SK-N-SH treated with all-trans-retinoic acid at 6 μM for 48 hours (cell line): ENCODE measurements at regions not wholly inside any gene's neighbourhood (a gene's known extent, or its start where the extent isn't known, plus 50 kb on each side); places are given as distances from the start of the nearest gene placed in this dataset.

Experiments
- ATAC-seq: fragments of 200-7000 bp; cut with Tn5 transposase; 3 replicates; pipeline ENCODE4 v1.9.1; 2020; ENCODE audit warnings: mild to moderate bottlenecking, moderate library complexity
- BACH2 ChIP-seq: fragments of 250-450 bp; sonication (Bioruptor Pico); IDR thresholded peaks from 2 replicates; pipeline ENCODE4 v1.9.0; 2021; ENCODE audit warnings: mild to moderate bottlenecking, borderline replicate concordance
- CREB5 ChIP-seq: fragments of 250-450 bp; sonication (Bioruptor Pico); IDR thresholded peaks from 2 replicates; pipeline ENCODE4 v1.5.1; 2020; ENCODE audit warnings: low read depth, mild to moderate bottlenecking, moderate library complexity
- CSDC2 ChIP-seq: fragments of 250-450 bp; sonication (Bioruptor Pico); IDR thresholded peaks from 2 replicates; pipeline ENCODE4 v1.5.0; 2020; ENCODE audit warnings: mild to moderate bottlenecking, moderate library complexity
- ESRRG ChIP-seq: fragments of 250-450 bp; sonication (Bioruptor Pico); IDR thresholded peaks from 2 replicates; pipeline ENCODE4 v1.6.1; 2021; ENCODE audit warnings: mild to moderate bottlenecking
- GLIS3 ChIP-seq: fragments of 250-450 bp; sonication (Bioruptor Pico); IDR thresholded peaks from 2 replicates; pipeline ENCODE4 v1.5.0; 2020; ENCODE audit warnings: mild to moderate bottlenecking, moderate library complexity
- ISL1 ChIP-seq: fragments of 250-450 bp; sonication (Bioruptor Pico); IDR thresholded peaks from 2 replicates; pipeline ENCODE4 v2.1.2; 2022; ENCODE audit warnings: mild to moderate bottlenecking, moderate library complexity
- OSR1 ChIP-seq: fragments of 250-450 bp; sonication (Bioruptor Pico); IDR thresholded peaks from 2 replicates; pipeline ENCODE4 v1.8.0; 2022; ENCODE audit warnings: moderate library complexity, mild to moderate bottlenecking, inconsistent platforms
- PATZ1 ChIP-seq: fragments of 250-450 bp; sonication (Bioruptor Pico); IDR thresholded peaks from 2 replicates; pipeline ENCODE4 v1.8.0; 2020; ENCODE audit warnings: mild to moderate bottlenecking, moderate library complexity, borderline replicate concordance
- POU6F1 ChIP-seq: fragments of 250-450 bp; sonication (Bioruptor Pico); IDR thresholded peaks from 2 replicates; pipeline ENCODE4 v1.8.0; 2021; ENCODE audit warnings: low read depth, mild to moderate bottlenecking, moderate library complexity, borderline replicate concordance
- PPARA ChIP-seq: fragments of 250-450 bp; sonication (Bioruptor Pico); IDR thresholded peaks from 2 replicates; pipeline ENCODE4 v1.5.0; 2020; ENCODE audit warnings: mild to moderate bottlenecking, borderline replicate concordance
- RARB ChIP-seq: fragments of 250-450 bp; sonication (Bioruptor Pico); IDR thresholded peaks from 2 replicates; pipeline ENCODE4 v1.8.0; 2021; ENCODE audit warnings: mild to moderate bottlenecking, moderate library complexity
- SNAI2 ChIP-seq: fragments of 250-450 bp; sonication (Bioruptor Pico); IDR thresholded peaks from 2 replicates; pipeline ENCODE4 v1.5.0; 2020; ENCODE audit warnings: mild to moderate bottlenecking, moderate library complexity
- TCF4 ChIP-seq: fragments of 250-450 bp; sonication (Bioruptor Pico); IDR thresholded peaks from 2 replicates; pipeline ENCODE4 v1.8.0; 2021; ENCODE audit warnings: mild to moderate bottlenecking, moderate library complexity, borderline replicate concordance
- TOX ChIP-seq: fragments of 250-450 bp; sonication (Bioruptor Pico); IDR thresholded peaks from 2 replicates; pipeline ENCODE4 v1.8.0; 2021; ENCODE audit warnings: mild to moderate bottlenecking, moderate library complexity, borderline replicate concordance
- ZFP3 ChIP-seq: fragments of 250-450 bp; sonication (Bioruptor Pico); IDR thresholded peaks from 2 replicates; pipeline ENCODE4 v1.5.0; 2020; ENCODE audit warnings: mild to moderate bottlenecking, moderate library complexity
- ZFP30 ChIP-seq: fragments of 450-650 bp; formaldehyde crosslinking; IDR thresholded peaks from 2 replicates; pipeline ENCODE4 v1.5.0; 2022; ENCODE audit warnings: mild to moderate bottlenecking, moderate library complexity
- ZNF565 ChIP-seq: fragments of 450-650 bp; formaldehyde crosslinking; conservative IDR thresholded peaks from 2 replicates; pipeline ENCODE4 v1.5.0; 2020; ENCODE audit warnings: low read depth, mild to moderate bottlenecking, moderate library complexity
- ZNF70 ChIP-seq: fragments of 450-650 bp; formaldehyde crosslinking; IDR thresholded peaks from 2 replicates; pipeline ENCODE4 v1.5.0; 2020; ENCODE audit warnings: mild to moderate bottlenecking, moderate library complexity
- ZNF8 ChIP-seq: fragments of 450-650 bp; formaldehyde crosslinking; IDR thresholded peaks from 2 replicates; pipeline ENCODE4 v1.5.0; 2020; ENCODE audit warnings: mild to moderate bottlenecking, moderate library complexity
- TF ChIP-seq, protein P1 (sequence below): fragments of 250-450 bp; sonication (Bioruptor Pico); IDR thresholded peaks from 2 replicates; pipeline ENCODE4 v1.5.0; 2020; ENCODE audit warnings: mild to moderate bottlenecking, moderate library complexity
- TF ChIP-seq, protein P2 (sequence below): fragments of 250-450 bp; sonication (Bioruptor Pico); IDR thresholded peaks from 2 replicates; pipeline ENCODE4 v1.5.1; 2021; ENCODE audit warnings: mild to moderate bottlenecking, moderate library complexity

DNA sequence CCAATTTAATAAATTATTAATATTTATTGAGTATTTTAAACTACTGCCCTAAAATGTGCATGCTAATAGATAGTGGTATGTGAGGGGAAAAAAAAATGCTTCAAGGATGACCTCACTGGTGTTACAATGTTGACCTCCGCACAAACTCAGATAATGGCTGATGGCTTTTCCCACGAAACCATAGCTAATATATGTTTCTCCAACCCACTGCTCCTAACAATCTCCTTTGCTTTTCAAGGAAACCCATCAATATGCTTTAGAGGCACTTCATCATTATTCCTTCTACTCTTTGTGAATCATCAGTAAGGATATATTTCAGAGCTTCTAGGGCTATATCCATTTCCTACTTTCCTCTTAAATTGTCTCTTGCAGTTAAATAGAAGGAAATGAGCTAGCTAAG lies 1752.0 kb upstream of the TENM3 start:
- ATAC-seq, result no peak
- TF ChIP-seq, protein P1, sequence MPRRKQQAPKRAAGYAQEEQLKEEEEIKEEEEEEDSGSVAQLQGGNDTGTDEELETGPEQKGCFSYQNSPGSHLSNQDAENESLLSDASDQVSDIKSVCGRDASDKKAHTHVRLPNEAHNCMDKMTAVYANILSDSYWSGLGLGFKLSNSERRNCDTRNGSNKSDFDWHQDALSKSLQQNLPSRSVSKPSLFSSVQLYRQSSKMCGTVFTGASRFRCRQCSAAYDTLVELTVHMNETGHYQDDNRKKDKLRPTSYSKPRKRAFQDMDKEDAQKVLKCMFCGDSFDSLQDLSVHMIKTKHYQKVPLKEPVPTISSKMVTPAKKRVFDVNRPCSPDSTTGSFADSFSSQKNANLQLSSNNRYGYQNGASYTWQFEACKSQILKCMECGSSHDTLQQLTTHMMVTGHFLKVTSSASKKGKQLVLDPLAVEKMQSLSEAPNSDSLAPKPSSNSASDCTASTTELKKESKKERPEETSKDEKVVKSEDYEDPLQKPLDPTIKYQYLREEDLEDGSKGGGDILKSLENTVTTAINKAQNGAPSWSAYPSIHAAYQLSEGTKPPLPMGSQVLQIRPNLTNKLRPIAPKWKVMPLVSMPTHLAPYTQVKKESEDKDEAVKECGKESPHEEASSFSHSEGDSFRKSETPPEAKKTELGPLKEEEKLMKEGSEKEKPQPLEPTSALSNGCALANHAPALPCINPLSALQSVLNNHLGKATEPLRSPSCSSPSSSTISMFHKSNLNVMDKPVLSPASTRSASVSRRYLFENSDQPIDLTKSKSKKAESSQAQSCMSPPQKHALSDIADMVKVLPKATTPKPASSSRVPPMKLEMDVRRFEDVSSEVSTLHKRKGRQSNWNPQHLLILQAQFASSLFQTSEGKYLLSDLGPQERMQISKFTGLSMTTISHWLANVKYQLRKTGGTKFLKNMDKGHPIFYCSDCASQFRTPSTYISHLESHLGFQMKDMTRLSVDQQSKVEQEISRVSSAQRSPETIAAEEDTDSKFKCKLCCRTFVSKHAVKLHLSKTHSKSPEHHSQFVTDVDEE (CRISPR knock-in tag), result no peak
- no peak for TF ChIP-seq TOX
- TF ChIP-seq SNAI2 (CRISPR knock-in tag), result no peak
- no peak for TF ChIP-seq CSDC2

DNA sequence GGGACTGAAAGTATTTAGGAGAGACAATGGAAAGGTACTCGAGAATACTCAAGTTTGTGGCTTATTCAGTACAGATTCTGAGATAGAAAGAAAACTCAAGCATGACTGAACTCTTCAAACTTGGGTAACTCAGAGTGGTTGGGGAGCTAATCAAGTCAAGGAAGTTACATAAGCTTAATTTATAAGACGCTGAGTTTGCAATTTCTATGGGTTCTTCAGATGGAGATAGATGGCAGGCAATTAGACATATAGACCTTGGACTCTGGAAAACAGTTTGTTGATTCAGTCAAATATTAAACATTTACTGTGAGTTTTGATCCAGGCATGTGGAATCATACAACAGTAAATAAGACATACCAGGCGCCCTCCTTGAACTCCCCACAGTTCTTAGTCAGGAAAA lies 1749.9 kb upstream of the TENM3 start:
- ATAC-seq, result no peak
- TF ChIP-seq TCF4 (CRISPR knock-in tag), result no peak
- no peak for TF ChIP-seq PPARA (CRISPR knock-in tag)
- no peak for TF ChIP-seq ISL1 (CRISPR knock-in tag)
- no peak for TF ChIP-seq GLIS3 (CRISPR knock-in tag)
- TF ChIP-seq OSR1, result no peak
- TF ChIP-seq TOX, result no peak
- no peak for TF ChIP-seq BACH2
- TF ChIP-seq ZNF565, result no peak
- no peak for TF ChIP-seq ZNF70 (CRISPR knock-in tag)
- TF ChIP-seq POU6F1, result no peak
- TF ChIP-seq SNAI2 (CRISPR knock-in tag), result no peak
- TF ChIP-seq RARB (CRISPR knock-in tag), result no peak
- TF ChIP-seq, protein P1 (CRISPR knock-in tag), result no peak
- no peak for TF ChIP-seq PATZ1 (CRISPR knock-in tag)
- TF ChIP-seq ESRRG (CRISPR knock-in tag), result no peak

DNA sequence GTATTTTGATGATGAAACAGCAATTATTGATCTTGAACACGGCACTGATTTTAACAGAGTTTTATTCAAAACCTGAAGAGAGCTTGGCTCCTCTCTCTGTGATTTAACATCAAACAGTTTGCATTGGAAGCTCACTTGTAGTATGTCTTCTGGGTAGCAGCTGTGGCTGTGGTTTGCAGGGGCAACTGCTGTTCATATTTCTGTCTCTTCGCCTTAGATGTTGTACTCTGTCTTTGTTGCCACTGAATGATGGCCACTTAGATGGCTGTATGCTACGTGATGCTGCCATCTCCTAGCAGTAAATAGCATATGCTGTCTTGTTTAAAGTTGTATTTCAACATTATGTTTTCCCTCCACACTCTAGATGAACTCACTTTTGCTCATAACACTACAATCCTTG lies 1743.0 kb upstream of the TENM3 start:
- no peak for ATAC-seq
- TF ChIP-seq ESRRG (CRISPR knock-in tag) (no peak), PATZ1 (CRISPR knock-in tag) (no peak), ZFP3 (no peak), GLIS3 (CRISPR knock-in tag) (no peak), TOX (no peak), PPARA (CRISPR knock-in tag) (no peak), ZFP30 (CRISPR knock-in tag) (no peak), CREB5 (CRISPR knock-in tag) (no peak), ZNF565 (no peak), ZNF8 (CRISPR knock-in tag) (no peak), CSDC2 (no peak)
- TF ChIP-seq, protein P2, sequence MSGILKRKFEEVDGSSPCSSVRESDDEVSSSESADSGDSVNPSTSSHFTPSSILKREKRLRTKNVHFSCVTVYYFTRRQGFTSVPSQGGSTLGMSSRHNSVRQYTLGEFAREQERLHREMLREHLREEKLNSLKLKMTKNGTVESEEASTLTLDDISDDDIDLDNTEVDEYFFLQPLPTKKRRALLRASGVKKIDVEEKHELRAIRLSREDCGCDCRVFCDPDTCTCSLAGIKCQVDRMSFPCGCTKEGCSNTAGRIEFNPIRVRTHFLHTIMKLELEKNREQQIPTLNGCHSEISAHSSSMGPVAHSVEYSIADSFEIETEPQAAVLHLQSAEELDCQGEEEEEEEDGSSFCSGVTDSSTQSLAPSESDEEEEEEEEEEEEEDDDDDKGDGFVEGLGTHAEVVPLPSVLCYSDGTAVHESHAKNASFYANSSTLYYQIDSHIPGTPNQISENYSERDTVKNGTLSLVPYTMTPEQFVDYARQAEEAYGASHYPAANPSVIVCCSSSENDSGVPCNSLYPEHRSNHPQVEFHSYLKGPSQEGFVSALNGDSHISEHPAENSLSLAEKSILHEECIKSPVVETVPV (CRISPR knock-in tag), result no peak
- TF ChIP-seq, protein P1 (CRISPR knock-in tag), result no peak
